ENCODE measurements at regions not wholly inside any gene's neighbourhood (a gene's known extent, or its start where the extent isn't known, plus 50 kb on each side); places are given as distances from the start of the nearest gene placed in this dataset.

- POLR2A ChIA-PET (ENCODE audit: low non-redundant PET): no interaction called here
Measured at GRCh38 chr18:28781616-28782362, 604.9 kb upstream of the CDH2 start.

GRCh38 chr18:28778706-28779105, 601.8 kb upstream of the CDH2 start:
- Histone ChIP-seq H3K4me3 (ENCODE audit: low read depth, low read length, poor library complexity, severe bottlenecking) (no peak overlapping the region), H3K36me3 (ENCODE audit: insufficient read depth, low read length, poor library complexity, severe bottlenecking) (no peaks in the 10 kb centered on the region), H3K4me1 (ENCODE audit: insufficient read depth, low read length, poor library complexity, severe bottlenecking) (peaks cover 36% of the 10 kb centered on the region), H3K9me3 (ENCODE audit: low read depth, low read length, poor library complexity, severe bottlenecking) (peaks cover 4% of the 10 kb centered on the region), H3K27ac (ENCODE audit: low read depth, low read length, poor library complexity, severe bottlenecking) (no peak overlapping the region), H3K27me3 (replicated peaks; ENCODE audit: insufficient read depth, low read depth, low read length, poor library complexity) (no peaks in the 10 kb centered on the region)
- no TSS peak for BruUV-seq (replicated peaks)
- intact Hi-C loops (cut with micrococcal nuclease; ENCODE audit: unreplicated experiment): no loop called here
- no peak for DNase-seq (ENCODE audit: low spot score)
- TF ChIP-seq CTCF (conservative IDR thresholded peaks at IDR 0.05; ENCODE audit: low read depth, low read length) (no peak), EZH2 (IDR thresholded peaks at IDR 0.05; ENCODE audit: borderline replicate concordance, low read depth, low read length, poor library complexity, severe bottlenecking) (no peak)
- CTCF ChIA-PET: no interaction called here
- POLR2A ChIA-PET (ENCODE audit: low non-redundant PET): no interaction called here

More at GRCh38 chr18:28781616-28782362, 604.9 kb upstream of the CDH2 start:
- H3K36me3 ChIP-seq (ENCODE audit: insufficient read depth, low read length, poor library complexity, severe bottlenecking): no peaks in the 10 kb centered on the region
- CTCF ChIA-PET: no interaction called here
- H3K27ac ChIP-seq (ENCODE audit: low read depth, low read length, poor library complexity, severe bottlenecking): peak overlapping the region; percentile 52
- H3K9me3 ChIP-seq (ENCODE audit: low read depth, low read length, poor library complexity, severe bottlenecking): peaks cover 4% of the 10 kb centered on the region
- no TSS peak for BruUV-seq (replicated peaks)
- intact Hi-C loops (cut with micrococcal nuclease; ENCODE audit: unreplicated experiment): loop anchor here (1.0 kb wide), 1 partner anchor 46 kb away; no protein-coding TSS in a partner anchor
- peak; percentile 96 for DNase-seq (ENCODE audit: low spot score)
- no peaks in the 10 kb centered on the region for H3K27me3 ChIP-seq (replicated peaks; ENCODE audit: insufficient read depth, low read depth, low read length, poor library complexity)
- no peak overlapping the region for H3K4me3 ChIP-seq (ENCODE audit: low read depth, low read length, poor library complexity, severe bottlenecking)
- TF ChIP-seq EZH2 (IDR thresholded peaks at IDR 0.05; ENCODE audit: borderline replicate concordance, low read depth, low read length, poor library complexity, severe bottlenecking): no peak
- TF ChIP-seq CTCF (conservative IDR thresholded peaks at IDR 0.05; ENCODE audit: low read depth, low read length): no peak
- peaks cover 40% of the 10 kb centered on the region for H3K4me1 ChIP-seq (ENCODE audit: insufficient read depth, low read length, poor library complexity, severe bottlenecking)

- intact Hi-C loops (cut with micrococcal nuclease; ENCODE audit: unreplicated experiment): no loop called here
- Histone ChIP-seq H3K36me3 (ENCODE audit: insufficient read depth, low read length, poor library complexity, severe bottlenecking) (no peaks in the 10 kb centered on the region), H3K9me3 (ENCODE audit: low read depth, low read length, poor library complexity, severe bottlenecking) (peaks cover 4% of the 10 kb centered on the region), H3K27me3 (replicated peaks; ENCODE audit: insufficient read depth, low read depth, low read length, poor library complexity) (no peaks in the 10 kb centered on the region), H3K4me1 (ENCODE audit: insufficient read depth, low read length, poor library complexity, severe bottlenecking) (peaks cover 28% of the 10 kb centered on the region), H3K27ac (ENCODE audit: low read depth, low read length, poor library complexity, severe bottlenecking) (no peak overlapping the region), H3K4me3 (ENCODE audit: low read depth, low read length, poor library complexity, severe bottlenecking) (no peak overlapping the region)
- BruUV-seq (replicated peaks): no TSS peak
- TF ChIP-seq EZH2 (IDR thresholded peaks at IDR 0.05; ENCODE audit: borderline replicate concordance, low read depth, low read length, poor library complexity, severe bottlenecking): no peak
- no peak for TF ChIP-seq CTCF (conservative IDR thresholded peaks at IDR 0.05; ENCODE audit: low read depth, low read length)
- POLR2A ChIA-PET (ENCODE audit: low non-redundant PET): no interaction called here
- CTCF ChIA-PET: no interaction called here
- peak; percentile 72 for DNase-seq (ENCODE audit: low spot score)
Measured at GRCh38 chr18:28777756-28778155, 600.8 kb upstream of the CDH2 start.

All from A673 (cell line).